ENCODE measurements at regions not wholly inside any gene's neighbourhood (a gene's known extent, or its start where the extent isn't known, plus 50 kb on each side); places are given as distances from the start of the nearest gene placed in this dataset.

DNA sequence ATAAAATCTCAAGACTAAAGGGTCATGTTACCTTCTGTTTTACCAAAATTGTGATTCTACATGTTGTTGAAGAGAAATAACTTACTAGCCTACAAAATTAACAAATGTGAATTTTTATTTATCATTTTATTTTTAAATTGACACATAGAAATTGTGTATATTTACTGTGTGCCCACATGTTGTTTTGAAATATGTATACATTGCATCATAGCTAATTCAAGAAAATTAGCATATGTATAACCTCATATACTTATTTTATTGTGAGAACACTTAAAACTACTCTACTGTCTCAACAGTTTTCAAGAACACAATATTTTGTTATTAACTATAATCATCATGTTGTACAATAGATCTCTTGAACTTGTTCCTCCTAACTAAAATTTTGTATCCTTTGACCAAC is 177.8 kb downstream of the EPM2A start:
- Mint-ChIP-seq H3K4me1 (no peaks in the 10 kb centered on the region), H3K9me3 (no peaks in the 10 kb centered on the region), H3K27me3 (no peaks in the 10 kb centered on the region), H3K27ac (no peak overlapping the region), H3K4me3 (no peak overlapping the region), H3K36me3 (ENCODE audit: low read depth) (no peaks in the 10 kb centered on the region)
- TF ChIP-seq, protein P1, sequence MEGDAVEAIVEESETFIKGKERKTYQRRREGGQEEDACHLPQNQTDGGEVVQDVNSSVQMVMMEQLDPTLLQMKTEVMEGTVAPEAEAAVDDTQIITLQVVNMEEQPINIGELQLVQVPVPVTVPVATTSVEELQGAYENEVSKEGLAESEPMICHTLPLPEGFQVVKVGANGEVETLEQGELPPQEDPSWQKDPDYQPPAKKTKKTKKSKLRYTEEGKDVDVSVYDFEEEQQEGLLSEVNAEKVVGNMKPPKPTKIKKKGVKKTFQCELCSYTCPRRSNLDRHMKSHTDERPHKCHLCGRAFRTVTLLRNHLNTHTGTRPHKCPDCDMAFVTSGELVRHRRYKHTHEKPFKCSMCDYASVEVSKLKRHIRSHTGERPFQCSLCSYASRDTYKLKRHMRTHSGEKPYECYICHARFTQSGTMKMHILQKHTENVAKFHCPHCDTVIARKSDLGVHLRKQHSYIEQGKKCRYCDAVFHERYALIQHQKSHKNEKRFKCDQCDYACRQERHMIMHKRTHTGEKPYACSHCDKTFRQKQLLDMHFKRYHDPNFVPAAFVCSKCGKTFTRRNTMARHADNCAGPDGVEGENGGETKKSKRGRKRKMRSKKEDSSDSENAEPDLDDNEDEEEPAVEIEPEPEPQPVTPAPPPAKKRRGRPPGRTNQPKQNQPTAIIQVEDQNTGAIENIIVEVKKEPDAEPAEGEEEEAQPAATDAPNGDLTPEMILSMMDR (IDR thresholded peaks at IDR 0.05): no peak
- intact Hi-C loops (cut with micrococcal nuclease): no loop called here
- DNase-seq: no peak
- ChIA-PET POLR2A (no interaction called here), CTCF (no interaction called here)
- ATAC-seq (ENCODE audit: low read depth): no peak

GRCh38 chr6:145559836-145560235 is 175.5 kb downstream of the EPM2A start:
- no peaks in the 10 kb centered on the region for H3K36me3 Mint-ChIP-seq (ENCODE audit: low read depth)
- H3K27me3 Mint-ChIP-seq: no peaks in the 10 kb centered on the region
- H3K9me3 Mint-ChIP-seq: no peaks in the 10 kb centered on the region
- no peak overlapping the region for H3K27ac Mint-ChIP-seq
- DNase-seq: no peak
- TF ChIP-seq, protein P1 (IDR thresholded peaks at IDR 0.05): no peak
- H3K4me1 Mint-ChIP-seq: no peaks in the 10 kb centered on the region
- ChIA-PET POLR2A (no interaction called here), CTCF (no interaction called here)
- ATAC-seq (ENCODE audit: low read depth): no peak
- intact Hi-C loops (cut with micrococcal nuclease): no loop called here
- no peak overlapping the region for H3K4me3 Mint-ChIP-seq

GRCh38 chr6:145561095-145562072 is 173.9 kb downstream of the EPM2A start:
- ATAC-seq (ENCODE audit: low read depth): no peak
- Mint-ChIP-seq H3K9me3 (no peaks in the 10 kb centered on the region), H3K4me3 (no peak overlapping the region), H3K27ac (no peak overlapping the region), H3K36me3 (ENCODE audit: low read depth) (no peaks in the 10 kb centered on the region), H3K27me3 (no peaks in the 10 kb centered on the region), H3K4me1 (no peaks in the 10 kb centered on the region)
- DNase-seq: no peak
- intact Hi-C loops (cut with micrococcal nuclease): no loop called here
- CTCF ChIA-PET: no interaction called here
- POLR2A ChIA-PET: no interaction called here
- TF ChIP-seq, protein P1 (IDR thresholded peaks at IDR 0.05): no peak

GRCh38 chr6:145562771-145563615 is 172.3 kb downstream of the EPM2A start:
- ATAC-seq (ENCODE audit: low read depth): no peak
- intact Hi-C loops (cut with micrococcal nuclease): no loop called here
- H3K27me3 Mint-ChIP-seq: no peaks in the 10 kb centered on the region
- POLR2A ChIA-PET: no interaction called here
- H3K9me3 Mint-ChIP-seq: no peaks in the 10 kb centered on the region
- H3K4me1 Mint-ChIP-seq: no peaks in the 10 kb centered on the region
- no peak overlapping the region for H3K4me3 Mint-ChIP-seq
- TF ChIP-seq, protein P1 (IDR thresholded peaks at IDR 0.05): no peak
- no peaks in the 10 kb centered on the region for H3K36me3 Mint-ChIP-seq (ENCODE audit: low read depth)
- DNase-seq: no peak
- H3K27ac Mint-ChIP-seq: no peak overlapping the region
- CTCF ChIA-PET: no interaction called here

DNA sequence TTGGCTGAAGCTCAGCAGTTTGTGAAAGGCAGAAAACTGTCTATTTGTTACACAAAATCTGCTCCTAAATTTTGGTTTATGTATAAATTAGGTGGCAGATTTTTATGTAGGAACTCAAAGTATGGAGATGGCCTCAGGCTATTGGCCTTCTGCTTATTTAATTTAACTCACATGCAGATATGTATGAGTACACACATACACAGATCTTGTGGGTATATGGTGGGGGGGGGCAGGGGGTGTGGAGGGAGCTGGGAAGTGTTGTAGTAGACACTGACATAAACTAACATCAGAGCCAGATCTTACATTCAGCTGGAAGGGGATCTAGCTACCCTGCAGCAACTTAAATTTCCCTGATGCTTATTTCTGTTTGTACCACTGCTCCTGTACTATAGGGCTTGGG is 170.8 kb downstream of the EPM2A start:
- ChIA-PET POLR2A (no interaction called here), CTCF (no interaction called here)
- TF ChIP-seq, protein P1 (IDR thresholded peaks at IDR 0.05): no peak
- Mint-ChIP-seq H3K4me1 (no peaks in the 10 kb centered on the region), H3K9me3 (no peaks in the 10 kb centered on the region), H3K27ac (no peak overlapping the region), H3K4me3 (no peak overlapping the region), H3K36me3 (ENCODE audit: low read depth) (no peaks in the 10 kb centered on the region), H3K27me3 (no peaks in the 10 kb centered on the region)
- intact Hi-C loops (cut with micrococcal nuclease): no loop called here
- ATAC-seq (ENCODE audit: low read depth): no peak
- DNase-seq: no peak
